ENCODE measurements at regions not wholly inside any gene's neighbourhood (a gene's known extent, or its start where the extent isn't known, plus 50 kb on each side); places are given as distances from the start of the nearest gene placed in this dataset.

DNA sequence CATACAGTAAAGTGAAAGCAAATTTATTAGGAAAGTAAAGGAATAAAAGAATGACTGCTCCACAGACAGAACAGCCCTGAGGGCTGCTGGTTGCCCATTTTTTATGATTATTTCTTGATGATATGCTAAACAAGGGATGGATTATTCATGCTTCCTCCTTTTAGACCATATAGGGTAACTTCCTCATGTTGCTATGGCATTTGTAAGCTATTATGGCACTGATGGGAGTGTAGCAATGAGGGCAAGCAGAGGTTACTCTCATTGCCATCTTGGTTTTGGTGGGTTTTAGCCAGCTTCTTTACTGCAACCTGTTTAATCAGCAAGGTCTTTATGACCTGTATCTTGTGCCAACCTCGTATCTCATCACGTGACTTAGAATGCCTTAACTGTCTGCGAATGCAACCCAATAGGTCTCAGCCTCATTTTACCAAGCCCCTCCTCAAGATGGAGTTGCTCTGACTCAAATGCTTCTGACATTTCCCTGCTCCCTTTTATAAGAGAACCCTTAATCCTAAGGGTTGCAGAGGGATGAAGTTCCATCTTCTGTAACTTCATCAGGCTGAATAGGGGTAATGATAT, 280.1 kb upstream of the RGS17 start:
- no peaks in the 10 kb centered on the region for H3K4me1 ChIP-seq (replicated peaks)
- 90% methylated on average over 3 of the region's 3 CpGs for WGBS

DNA sequence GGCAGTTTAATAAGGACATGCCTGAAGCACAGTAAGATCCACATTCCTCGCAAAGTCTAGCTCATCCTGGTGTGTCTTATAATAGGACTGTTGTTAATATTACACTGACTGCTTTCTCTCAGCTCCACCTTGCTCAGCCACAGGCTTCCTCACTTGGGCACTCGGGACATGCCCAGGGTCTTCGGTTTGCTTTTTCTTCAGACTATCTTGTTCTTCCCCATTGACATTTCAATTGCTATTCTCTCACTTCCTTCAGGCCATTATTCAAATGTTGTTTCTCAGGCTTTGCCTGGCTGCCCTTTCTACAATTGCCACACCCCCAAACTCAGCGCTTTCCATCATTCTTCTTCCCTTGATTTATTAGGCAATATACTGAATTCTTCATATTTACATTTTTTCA, 274.8 kb upstream of the RGS17 start:
- Histone ChIP-seq H3K9me3 (no peaks in the 10 kb centered on the region), H3K27ac (no peak overlapping the region), H3K36me3 (no peaks in the 10 kb centered on the region), H3K4me1 (replicated peaks) (no peaks in the 10 kb centered on the region), H3K27me3 (replicated peaks; ENCODE audit: insufficient read depth) (no peaks in the 10 kb centered on the region), H3K4me3 (no peak overlapping the region)
- DNase-seq (ENCODE audit: low spot score): no peak
- WGBS: 63% methylated on average over 4 of the region's 4 CpGs
- intact Hi-C loops (cut with DNase I): no loop called here
- TF ChIP-seq POLR2AphosphoS5 (IDR thresholded peaks at IDR 0.05) (no peak), POLR2A (IDR thresholded peaks at IDR 0.05) (no peak)
- TF ChIP-seq, protein P1, sequence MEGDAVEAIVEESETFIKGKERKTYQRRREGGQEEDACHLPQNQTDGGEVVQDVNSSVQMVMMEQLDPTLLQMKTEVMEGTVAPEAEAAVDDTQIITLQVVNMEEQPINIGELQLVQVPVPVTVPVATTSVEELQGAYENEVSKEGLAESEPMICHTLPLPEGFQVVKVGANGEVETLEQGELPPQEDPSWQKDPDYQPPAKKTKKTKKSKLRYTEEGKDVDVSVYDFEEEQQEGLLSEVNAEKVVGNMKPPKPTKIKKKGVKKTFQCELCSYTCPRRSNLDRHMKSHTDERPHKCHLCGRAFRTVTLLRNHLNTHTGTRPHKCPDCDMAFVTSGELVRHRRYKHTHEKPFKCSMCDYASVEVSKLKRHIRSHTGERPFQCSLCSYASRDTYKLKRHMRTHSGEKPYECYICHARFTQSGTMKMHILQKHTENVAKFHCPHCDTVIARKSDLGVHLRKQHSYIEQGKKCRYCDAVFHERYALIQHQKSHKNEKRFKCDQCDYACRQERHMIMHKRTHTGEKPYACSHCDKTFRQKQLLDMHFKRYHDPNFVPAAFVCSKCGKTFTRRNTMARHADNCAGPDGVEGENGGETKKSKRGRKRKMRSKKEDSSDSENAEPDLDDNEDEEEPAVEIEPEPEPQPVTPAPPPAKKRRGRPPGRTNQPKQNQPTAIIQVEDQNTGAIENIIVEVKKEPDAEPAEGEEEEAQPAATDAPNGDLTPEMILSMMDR (IDR thresholded peaks at IDR 0.05): no peak

More for the DNA sequence above, 280.1 kb upstream of the RGS17 start:
- H3K36me3 ChIP-seq: no peaks in the 10 kb centered on the region
- H3K4me3 ChIP-seq: no peak overlapping the region
- TF ChIP-seq POLR2A (IDR thresholded peaks at IDR 0.05) (no peak), POLR2AphosphoS5 (IDR thresholded peaks at IDR 0.05) (no peak)
- TF ChIP-seq, protein P1 (IDR thresholded peaks at IDR 0.05): no peak
- H3K9me3 ChIP-seq: no peaks in the 10 kb centered on the region
- no peaks in the 10 kb centered on the region for H3K27me3 ChIP-seq (replicated peaks; ENCODE audit: insufficient read depth)
- no peak for DNase-seq (ENCODE audit: low spot score)
- intact Hi-C loops (cut with DNase I): no loop called here
- H3K27ac ChIP-seq: no peak overlapping the region

DNA sequence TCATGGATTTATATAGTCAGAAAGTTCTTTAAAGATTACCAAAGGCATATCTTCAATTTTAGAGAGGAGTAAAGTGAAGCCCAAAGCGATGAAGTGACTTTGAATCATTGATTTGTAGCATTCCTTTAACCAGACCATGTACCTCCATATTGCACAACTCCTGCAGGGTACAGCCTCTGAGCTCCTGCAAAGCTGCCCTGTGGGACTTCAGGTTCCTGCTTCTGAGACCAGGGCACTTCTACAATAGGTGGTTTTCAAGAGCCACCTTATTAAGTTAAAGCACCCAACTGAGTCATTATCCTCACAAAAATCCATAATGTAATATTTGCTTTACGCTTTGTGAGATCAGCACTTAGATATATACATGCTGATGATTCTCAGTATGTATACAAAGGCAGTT, 270.7 kb upstream of the RGS17 start:
- no peak overlapping the region for H3K4me3 ChIP-seq

DNA sequence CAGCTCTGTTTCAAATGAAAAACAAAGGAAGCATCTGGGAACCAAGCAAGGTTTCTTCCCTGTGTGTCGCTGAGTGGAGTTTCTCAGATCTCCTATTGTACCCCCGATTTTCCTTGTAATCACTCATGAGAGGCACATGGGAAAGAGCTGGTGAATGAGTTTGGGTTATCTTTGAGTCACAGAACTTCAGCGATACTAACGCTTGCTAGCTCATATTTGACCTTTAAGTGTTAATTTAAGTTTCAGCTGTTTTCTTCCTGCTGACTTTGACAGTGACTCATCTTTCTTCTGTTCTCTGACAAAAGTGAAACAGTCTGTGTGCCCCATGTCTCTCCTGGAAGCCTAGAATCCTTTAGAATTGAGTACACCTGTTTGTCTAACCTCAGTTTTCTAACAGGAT, 261.1 kb upstream of the RGS17 start:
- 89% methylated on average over 4 of the region's 4 CpGs for WGBS
- no peak overlapping the region for H3K4me3 ChIP-seq
- H3K27ac ChIP-seq: no peak overlapping the region
- TF ChIP-seq, protein P1 (IDR thresholded peaks at IDR 0.05): no peak
- TF ChIP-seq POLR2A (IDR thresholded peaks at IDR 0.05): no peak
- no peak for TF ChIP-seq POLR2AphosphoS5 (IDR thresholded peaks at IDR 0.05)
- no peaks in the 10 kb centered on the region for H3K9me3 ChIP-seq
- H3K27me3 ChIP-seq (replicated peaks; ENCODE audit: insufficient read depth): no peaks in the 10 kb centered on the region
- no peak for DNase-seq (ENCODE audit: low spot score)
- no peaks in the 10 kb centered on the region for H3K36me3 ChIP-seq
- intact Hi-C loops (cut with DNase I): no loop called here
- H3K4me1 ChIP-seq (replicated peaks): no peaks in the 10 kb centered on the region

More for the DNA sequence above, 270.7 kb upstream of the RGS17 start:
- intact Hi-C loops (cut with DNase I): no loop called here
- 75% methylated on average over 2 of the region's 2 CpGs for WGBS
- Histone ChIP-seq H3K27ac (no peak overlapping the region), H3K9me3 (no peaks in the 10 kb centered on the region), H3K4me1 (replicated peaks) (no peaks in the 10 kb centered on the region), H3K27me3 (replicated peaks; ENCODE audit: insufficient read depth) (no peaks in the 10 kb centered on the region), H3K36me3 (no peaks in the 10 kb centered on the region)
- no peak for DNase-seq (ENCODE audit: low spot score)
- no peak for TF ChIP-seq POLR2AphosphoS5 (IDR thresholded peaks at IDR 0.05)
- TF ChIP-seq POLR2A (IDR thresholded peaks at IDR 0.05): no peak
- TF ChIP-seq, protein P1 (IDR thresholded peaks at IDR 0.05): no peak

DNA sequence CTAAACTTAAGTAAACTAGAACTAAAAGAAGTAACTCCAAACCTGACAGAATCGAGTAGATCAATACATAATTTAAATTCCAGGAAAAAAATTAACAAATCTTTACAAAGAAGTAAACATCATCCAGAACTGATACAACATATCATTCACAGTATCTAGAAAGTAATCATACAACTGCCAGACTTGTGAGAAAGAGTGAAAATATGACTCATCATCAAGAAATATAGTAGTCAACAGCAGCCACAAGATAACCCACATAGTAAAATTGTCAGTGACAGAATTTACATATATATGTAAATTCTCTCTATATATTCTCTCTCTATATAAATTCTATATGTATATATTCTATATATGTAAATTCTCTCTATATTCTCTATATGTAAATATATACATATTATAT, 242.8 kb upstream of the RGS17 start:
- intact Hi-C loops (cut with DNase I): no loop called here
- WGBS: 95% methylated on average over 1 of the region's 1 CpG
- TF ChIP-seq POLR2AphosphoS5 (IDR thresholded peaks at IDR 0.05): no peak
- TF ChIP-seq, protein P1 (IDR thresholded peaks at IDR 0.05): no peak
- no peak for TF ChIP-seq POLR2A (IDR thresholded peaks at IDR 0.05)

More for the DNA sequence above, 242.8 kb upstream of the RGS17 start:
- H3K4me3 ChIP-seq: no peak overlapping the region
- H3K4me1 ChIP-seq (replicated peaks): no peaks in the 10 kb centered on the region
- DNase-seq (ENCODE audit: low spot score): no peak
- no peaks in the 10 kb centered on the region for H3K36me3 ChIP-seq
- no peak overlapping the region for H3K27ac ChIP-seq
- H3K27me3 ChIP-seq (replicated peaks; ENCODE audit: insufficient read depth): no peaks in the 10 kb centered on the region
- H3K9me3 ChIP-seq: no peaks in the 10 kb centered on the region

Measured in prostate gland (tissue), 2 donors.